ENCODE measurements at regions not wholly inside any gene's neighbourhood (a gene's known extent, or its start where the extent isn't known, plus 50 kb on each side); places are given as distances from the start of the nearest gene placed in this dataset.

- no peak for DNase-seq (ENCODE audit: low spot score)
- Histone ChIP-seq H3K4me1 (ENCODE audit: insufficient read depth, low read length, poor library complexity, severe bottlenecking) (no peaks in the 10 kb centered on the region), H3K27me3 (replicated peaks; ENCODE audit: insufficient read depth, low read depth, low read length, poor library complexity) (no peaks in the 10 kb centered on the region), H3K9me3 (ENCODE audit: low read depth, low read length, poor library complexity, severe bottlenecking) (no peaks in the 10 kb centered on the region), H3K4me3 (ENCODE audit: low read depth, low read length, poor library complexity, severe bottlenecking) (no peak overlapping the region), H3K36me3 (ENCODE audit: insufficient read depth, low read length, poor library complexity, severe bottlenecking) (no peaks in the 10 kb centered on the region), H3K27ac (ENCODE audit: low read depth, low read length, poor library complexity, severe bottlenecking) (no peak overlapping the region)
- ChIA-PET POLR2A (ENCODE audit: low non-redundant PET) (no interaction called here), CTCF (no interaction called here)
- TF ChIP-seq EZH2 (IDR thresholded peaks at IDR 0.05; ENCODE audit: borderline replicate concordance, low read depth, low read length, poor library complexity, severe bottlenecking) (no peak), CTCF (conservative IDR thresholded peaks at IDR 0.05; ENCODE audit: low read depth, low read length) (no peak)
- BruUV-seq (replicated peaks), result no TSS peak
- intact Hi-C loops (cut with micrococcal nuclease; ENCODE audit: unreplicated experiment), result no loop called here
Observed at GRCh38 chr5:14019768-14020290, 75.3 kb upstream of the DNAH5 start.

DNA sequence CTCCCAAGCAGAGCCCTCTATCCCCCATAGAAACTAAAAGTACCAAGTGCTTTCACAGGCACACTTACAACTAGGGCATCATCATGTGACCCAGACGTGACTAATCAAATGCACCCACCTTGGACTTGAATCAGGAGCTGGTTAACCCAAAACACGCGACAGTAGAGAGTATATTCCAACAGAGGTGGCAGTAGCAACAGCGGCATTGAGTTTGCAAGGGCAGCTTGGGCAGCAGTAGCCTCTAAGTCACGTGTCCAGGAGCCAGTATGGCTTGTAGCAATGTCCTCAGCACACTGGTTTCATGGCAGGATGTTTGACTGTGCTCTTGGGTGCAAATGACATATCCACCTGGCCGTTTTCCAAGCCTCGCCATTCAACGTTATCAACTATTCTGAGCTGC, 73.4 kb upstream of the DNAH5 start:
- H3K4me3 ChIP-seq (ENCODE audit: low read depth, low read length, poor library complexity, severe bottlenecking), result no peak overlapping the region
- H3K4me1 ChIP-seq (ENCODE audit: insufficient read depth, low read length, poor library complexity, severe bottlenecking), result no peaks in the 10 kb centered on the region
- ChIA-PET CTCF (no interaction called here), POLR2A (ENCODE audit: low non-redundant PET) (no interaction called here)
- H3K27me3 ChIP-seq (replicated peaks; ENCODE audit: insufficient read depth, low read depth, low read length, poor library complexity), result no peaks in the 10 kb centered on the region
- intact Hi-C loops (cut with micrococcal nuclease; ENCODE audit: unreplicated experiment), result no loop called here
- no peaks in the 10 kb centered on the region for H3K9me3 ChIP-seq (ENCODE audit: low read depth, low read length, poor library complexity, severe bottlenecking)
- no peak for DNase-seq (ENCODE audit: low spot score)
- H3K27ac ChIP-seq (ENCODE audit: low read depth, low read length, poor library complexity, severe bottlenecking), result no peak overlapping the region
- H3K36me3 ChIP-seq (ENCODE audit: insufficient read depth, low read length, poor library complexity, severe bottlenecking), result no peaks in the 10 kb centered on the region
- TF ChIP-seq EZH2 (IDR thresholded peaks at IDR 0.05; ENCODE audit: borderline replicate concordance, low read depth, low read length, poor library complexity, severe bottlenecking) (no peak), CTCF (conservative IDR thresholded peaks at IDR 0.05; ENCODE audit: low read depth, low read length) (no peak)
- BruUV-seq (replicated peaks), result no TSS peak

DNA sequence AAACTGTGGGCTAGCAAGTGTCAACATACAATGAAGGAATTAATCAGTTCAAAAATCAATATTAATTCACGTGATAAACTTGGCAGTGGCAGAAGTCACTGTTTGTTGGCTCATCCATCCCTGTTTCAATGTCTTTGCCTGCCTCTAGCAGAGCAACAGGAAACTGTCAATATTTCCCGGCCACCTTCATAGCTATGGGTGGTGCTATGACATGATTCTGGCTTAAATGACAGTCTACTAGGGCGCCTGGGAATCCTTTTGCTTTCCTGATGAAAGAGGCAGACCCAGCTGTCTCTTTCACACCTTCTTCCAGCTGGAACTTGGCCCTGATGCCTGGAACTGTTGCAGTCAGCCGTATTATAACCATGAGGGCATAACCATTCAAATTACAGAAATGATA, 72.1 kb upstream of the DNAH5 start:
- POLR2A ChIA-PET (ENCODE audit: low non-redundant PET), result no interaction called here
- no peak for TF ChIP-seq CTCF (conservative IDR thresholded peaks at IDR 0.05; ENCODE audit: low read depth, low read length)
- no peak for TF ChIP-seq EZH2 (IDR thresholded peaks at IDR 0.05; ENCODE audit: borderline replicate concordance, low read depth, low read length, poor library complexity, severe bottlenecking)
- H3K9me3 ChIP-seq (ENCODE audit: low read depth, low read length, poor library complexity, severe bottlenecking), result no peaks in the 10 kb centered on the region
- H3K27me3 ChIP-seq (replicated peaks; ENCODE audit: insufficient read depth, low read depth, low read length, poor library complexity), result no peaks in the 10 kb centered on the region
- no peaks in the 10 kb centered on the region for H3K4me1 ChIP-seq (ENCODE audit: insufficient read depth, low read length, poor library complexity, severe bottlenecking)
- BruUV-seq (replicated peaks), result no TSS peak
- DNase-seq (ENCODE audit: low spot score), result no peak
- intact Hi-C loops (cut with micrococcal nuclease; ENCODE audit: unreplicated experiment), result no loop called here
- CTCF ChIA-PET, result no interaction called here
- H3K36me3 ChIP-seq (ENCODE audit: insufficient read depth, low read length, poor library complexity, severe bottlenecking), result no peaks in the 10 kb centered on the region
- H3K27ac ChIP-seq (ENCODE audit: low read depth, low read length, poor library complexity, severe bottlenecking), result no peak overlapping the region
- H3K4me3 ChIP-seq (ENCODE audit: low read depth, low read length, poor library complexity, severe bottlenecking), result no peak overlapping the region
